Neural cell (in vitro differentiated cells): ENCODE measurements at regions not wholly inside any gene's neighbourhood (a gene's known extent, or its start where the extent isn't known, plus 50 kb on each side); places are given as distances from the start of the nearest gene placed in this dataset.
"Not testable (repeated sequence)": the region's sequence is repeated elsewhere in the genome, so short reads cannot be mapped to it uniquely, and the experiment has no call there.

Experiments used
- H2AFZ ChIP-seq: fragments of 200-600, 300-800 bp; sonication (generic), shearing (Covaris generic); 2 replicates; pipeline ENCODE4 v1.6.0; 2014; ENCODE audit warnings: low read depth, mild to moderate bottlenecking, antibody characterized with exemption, low read length, moderate library complexity
- H3F3A ChIP-seq: fragments of 200-600 bp; shearing (Covaris generic); 2 replicates; pipeline ENCODE4 v1.6.1; 2016; ENCODE audit warnings: mild to moderate bottlenecking, moderate library complexity, mixed read lengths, antibody characterized with exemption, low read length; ENCODE audit not compliant: insufficient read depth, poor library complexity, severe bottlenecking
- H3K27ac ChIP-seq: fragments of 200-600, 300-800 bp; sonication (generic), shearing (Covaris generic); 2 replicates; pipeline ENCODE4 v1.5.1; 2014; ENCODE audit warnings: mild to moderate bottlenecking, low read length, moderate library complexity
- H3K27me3 ChIP-seq: fragments of 300-800, 200-600 bp; sonication (generic), shearing (Covaris generic); 2 replicates; pipeline ENCODE4 v1.6.0; 2014; ENCODE audit warnings: mild to moderate bottlenecking, low read depth, low read length, moderate library complexity; ENCODE audit not compliant: insufficient read depth
- H3K36me3 ChIP-seq: fragments of 300-800, 200-600 bp; sonication (generic), shearing (Covaris generic); 2 replicates; pipeline ENCODE4 v1.5.1; 2014; ENCODE audit warnings: mild to moderate bottlenecking, antibody characterized with exemption, low read length, moderate library complexity; ENCODE audit not compliant: insufficient read depth
- H3K4me2 ChIP-seq: fragments of 300-800, 200-600 bp; sonication (generic), shearing (Covaris generic); 2 replicates; pipeline ENCODE4 v1.6.0; 2014; ENCODE audit warnings: mild to moderate bottlenecking, low read length
- H3K4me3 ChIP-seq: fragments of 300-800, 200-600 bp; sonication (generic), shearing (Covaris generic); 2 replicates; pipeline ENCODE4 v1.5.1; 2014; ENCODE audit warnings: mild to moderate bottlenecking, low read length, moderate library complexity
- H3K79me2 ChIP-seq: fragments of 200-600 bp; shearing (Covaris generic); replicated peaks from 2 replicates; pipeline ENCODE4 v1.6.0; 2014; ENCODE audit warnings: mild to moderate bottlenecking, low read length, moderate library complexity; ENCODE audit not compliant: insufficient read depth
- H3K9ac ChIP-seq: fragments of 300-800, 200-600 bp; sonication (generic), shearing (Covaris generic); 2 replicates; pipeline ENCODE4 v1.6.1; 2016; ENCODE audit warnings: mild to moderate bottlenecking, low read length, mixed read lengths
- H3K9me2 ChIP-seq: fragments of 200-600 bp; shearing (Covaris generic); 2 replicates; pipeline ENCODE4 v1.6.1; 2016; ENCODE audit warnings: mild to moderate bottlenecking, low read length, mixed read lengths; ENCODE audit not compliant: insufficient read depth
- H3K9me3 ChIP-seq: fragments of 200-600, 300-800 bp; sonication (generic), shearing (Covaris generic); 2 replicates; pipeline ENCODE4 v1.6.1; 2016; ENCODE audit warnings: mild to moderate bottlenecking, mixed run types, low read length, moderate library complexity, mixed read lengths
- H4K20me1 ChIP-seq: fragments of 200-600 bp; shearing (Covaris generic); 2 replicates; pipeline ENCODE4 v1.6.1; 2016; ENCODE audit warnings: mild to moderate bottlenecking, mixed run types; ENCODE audit not compliant: insufficient read depth
- CTCF ChIP-seq: fragments of 450-650 bp; IDR thresholded peaks from 2 replicates; pipeline ENCODE4 v1.5.1; 2014; ENCODE audit warnings: antibody characterized with exemption, mild to moderate bottlenecking, moderate library complexity; ENCODE audit not compliant: poor library complexity, severe bottlenecking
- EP300 ChIP-seq: fragments of 450-650 bp; conservative IDR thresholded peaks from 2 replicates; pipeline ENCODE4 v1.6.1; 2014; ENCODE audit warnings: antibody characterized with exemption, mild to moderate bottlenecking, moderate library complexity; ENCODE audit not compliant: poor library complexity, severe bottlenecking
- EZH2 ChIP-seq: fragments of 200-600, 300-800 bp; shearing (Covaris generic), sonication (generic); IDR thresholded peaks from 2 replicates; pipeline ENCODE4 v1.6.1; 2014; ENCODE audit warnings: antibody characterized with exemption, low read length, borderline replicate concordance, mild to moderate bottlenecking; ENCODE audit not compliant: insufficient read depth, poor library complexity, severe bottlenecking
- MXI1 ChIP-seq: fragments of 450-650 bp; conservative IDR thresholded peaks from 2 replicates; pipeline ENCODE4 v1.6.1; 2014; ENCODE audit warnings: antibody characterized with exemption, mild to moderate bottlenecking; ENCODE audit not compliant: poor library complexity, severe bottlenecking
- POLR2AphosphoS5 ChIP-seq: IDR thresholded peaks from 2 replicates; pipeline ENCODE4 v1.6.1; 2012
- RAD21 ChIP-seq: fragments of 450-650 bp; conservative IDR thresholded peaks from 2 replicates; pipeline ENCODE4 v1.6.1; 2014; ENCODE audit warnings: antibody characterized with exemption, mild to moderate bottlenecking, moderate library complexity
- REST ChIP-seq: IDR thresholded peaks from 2 replicates; pipeline ENCODE4 v1.6.1; 2012; ENCODE audit warnings: borderline replicate concordance
- SMC3 ChIP-seq: fragments of 450-650 bp; conservative IDR thresholded peaks from 2 replicates; pipeline ENCODE4 v1.6.1; 2014; ENCODE audit warnings: antibody characterized with exemption, mild to moderate bottlenecking, moderate library complexity; ENCODE audit not compliant: poor library complexity
- TAF1 ChIP-seq: IDR thresholded peaks from 2 replicates; pipeline ENCODE4 v1.6.1; 2012; ENCODE audit warnings: low read depth

GRCh38 chr2:13826314-13826853, 806.1 kb upstream of the LRATD1 start:
- no peaks in the 10 kb centered on the region for H3K9me3 ChIP-seq
- no peak overlapping the region for H3K27ac ChIP-seq
- H3K9me2 ChIP-seq: no peaks in the 10 kb centered on the region
- H3K79me2 ChIP-seq: no peaks in the 10 kb centered on the region
- no peak overlapping the region for H3K4me3 ChIP-seq
- H3K36me3 ChIP-seq: no peaks in the 10 kb centered on the region
- H2AFZ ChIP-seq: no peak overlapping the region
- H3K4me2 ChIP-seq: no peak overlapping the region
- H3K27me3 ChIP-seq: no peaks in the 10 kb centered on the region
- H3F3A ChIP-seq: no peaks in the 10 kb centered on the region
- no peaks in the 10 kb centered on the region for H4K20me1 ChIP-seq
- no peak overlapping the region for H3K9ac ChIP-seq
- TF ChIP-seq EP300 (no peak), CTCF (no peak)

GRCh38 chr2:13858626-13859025, 773.9 kb upstream of the LRATD1 start:
- H3K79me2 ChIP-seq: no peaks in the 10 kb centered on the region
- H3K36me3 ChIP-seq: no peaks in the 10 kb centered on the region
- H3K27me3 ChIP-seq: no peaks in the 10 kb centered on the region
- no peak for TF ChIP-seq REST
- TF ChIP-seq RAD21: no peak
- TF ChIP-seq EP300: no peak
- TF ChIP-seq EZH2: no peak
- TF ChIP-seq TAF1: no peak
- TF ChIP-seq POLR2AphosphoS5: no peak
- no peak for TF ChIP-seq CTCF
- no peak for TF ChIP-seq SMC3
- TF ChIP-seq MXI1: no peak
- no peak overlapping the region for H3K4me3 ChIP-seq
- H3K9me3 ChIP-seq: no peaks in the 10 kb centered on the region
- H3F3A ChIP-seq: no peaks in the 10 kb centered on the region
- no peak overlapping the region for H3K4me2 ChIP-seq
- H3K9ac ChIP-seq: no peak overlapping the region
- no peak overlapping the region for H3K27ac ChIP-seq
- H4K20me1 ChIP-seq: no peaks in the 10 kb centered on the region
- H3K9me2 ChIP-seq: no peaks in the 10 kb centered on the region
- H2AFZ ChIP-seq: no peak overlapping the region

- H3K27me3 ChIP-seq, H3K4me2 ChIP-seq, H3K9me2 ChIP-seq, H3K27ac ChIP-seq, H2AFZ ChIP-seq, H3K9ac ChIP-seq, H3K36me3 ChIP-seq, H3K79me2 ChIP-seq, H3K9me3 ChIP-seq, H3K4me3 ChIP-seq, H3F3A ChIP-seq, H4K20me1 ChIP-seq: not testable (repeated sequence)
Measured at GRCh38 chr2:13868275-13868674, 764.2 kb upstream of the LRATD1 start.
